Upper lobe of right lung (tissue), 1 donor: ENCODE measurements at regions not wholly inside any gene's neighbourhood (a gene's known extent, or its start where the extent isn't known, plus 50 kb on each side); places are given as distances from the start of the nearest gene placed in this dataset.
"Not testable (repeated sequence)": the region's sequence is repeated elsewhere in the genome, so short reads cannot be mapped to it uniquely, and the experiment has no call there.

Experiments
- ATAC-seq: fragments of 200-7000 bp; cut with Tn5 transposase; one replicate; pipeline ENCODE4 v1.9.1; 2020; ENCODE audit warnings: mild to moderate bottlenecking, moderate library complexity
- DNase-seq: peaks from one replicate; pipeline ENCODE4 v3.0.0-alpha.2; 2020
- H3K27ac ChIP-seq: fragments of 200-600 bp; one replicate; pipeline ENCODE4 v1.8.0; 2022
- H3K27me3 ChIP-seq: fragments of 200-600 bp; one replicate; pipeline ENCODE4 v1.8.0; 2022; ENCODE audit warnings: mild to moderate bottlenecking
- H3K36me3 ChIP-seq: fragments of 200-600 bp; one replicate; pipeline ENCODE4 v1.8.0; 2022
- H3K4me1 ChIP-seq: fragments of 200-600 bp; one replicate; pipeline ENCODE4 v1.8.0; 2022
- H3K4me3 ChIP-seq: fragments of 200-600 bp; one replicate; pipeline ENCODE4 v1.8.0; 2022; ENCODE audit warnings: mild to moderate bottlenecking
- H3K9me3 ChIP-seq: fragments of 200-600 bp; one replicate; pipeline ENCODE4 v1.8.0; 2022
- CTCF ChIP-seq: fragments of 200-600 bp; IDR thresholded peaks from one replicate; pipeline ENCODE4 v1.8.0; 2022; ENCODE audit warnings: antibody characterized with exemption
- intact Hi-C: fragments of 100-400 bp; cut with DNase I; formaldehyde crosslinking; loops from one replicate; pipeline ENCODE4 v1.11.0; 2022
- donor health status: DM: no; HTN: yes; CAD: no; lungs with severe emphysema.

GRCh38 chr21:14672466-14672865, 126.4 kb upstream of the SAMSN1 start:
- Histone ChIP-seq H3K4me3 (no peak overlapping the region), H3K4me1 (no peaks in the 10 kb centered on the region), H3K36me3 (no peaks in the 10 kb centered on the region), H3K9me3 (no peaks in the 10 kb centered on the region), H3K27me3 (no peaks in the 10 kb centered on the region), H3K27ac (no peak overlapping the region)
- no peak for TF ChIP-seq CTCF
- ATAC-seq (no peak), DNase-seq (no peak)
- intact Hi-C loops = no loop called here

- Histone ChIP-seq H3K9me3 (no peaks in the 10 kb centered on the region), H3K27ac (no peak overlapping the region), H3K27me3 (no peaks in the 10 kb centered on the region), H3K4me3 (no peak overlapping the region), H3K4me1 (no peaks in the 10 kb centered on the region), H3K36me3 (no peaks in the 10 kb centered on the region)
- intact Hi-C loops = no loop called here
- ATAC-seq (no peak), DNase-seq (no peak)
- no peak for TF ChIP-seq CTCF
These were observed 124.3 kb upstream of the SAMSN1 start for GRCh38 chr21:14670409-14670808.

- H3K4me3 ChIP-seq, H3K4me1 ChIP-seq, H3K27me3 ChIP-seq, DNase-seq, H3K27ac ChIP-seq, H3K36me3 ChIP-seq, ATAC-seq, H3K9me3 ChIP-seq, intact Hi-C loops: not testable (repeated sequence)
These were observed 123.0 kb upstream of the SAMSN1 start for GRCh38 chr21:14669092-14669491.

GRCh38 chr21:14657241-14658008, 111.3 kb upstream of the SAMSN1 start:
- Histone ChIP-seq H3K27me3 (no peaks in the 10 kb centered on the region), H3K36me3 (no peaks in the 10 kb centered on the region), H3K4me1 (no peaks in the 10 kb centered on the region), H3K4me3 (no peak overlapping the region), H3K27ac (no peak overlapping the region), H3K9me3 (no peaks in the 10 kb centered on the region)
- no peak for ATAC-seq
- TF ChIP-seq CTCF = no peak
- DNase-seq = no peak
- intact Hi-C loops = no loop called here

- Histone ChIP-seq H3K9me3 (no peaks in the 10 kb centered on the region), H3K4me3 (no peak overlapping the region), H3K4me1 (no peaks in the 10 kb centered on the region), H3K27me3 (no peaks in the 10 kb centered on the region), H3K27ac (no peak overlapping the region), H3K36me3 (no peaks in the 10 kb centered on the region)
- no peak for DNase-seq
- intact Hi-C loops = no loop called here
- no peak for ATAC-seq
- TF ChIP-seq CTCF = no peak
These were observed 100.8 kb upstream of the SAMSN1 start for GRCh38 chr21:14646893-14647292.

GRCh38 chr21:14645702-14646101, 99.6 kb upstream of the SAMSN1 start:
- no peak for DNase-seq

More at GRCh38 chr21:14645702-14646101, 99.6 kb upstream of the SAMSN1 start:
- no peaks in the 10 kb centered on the region for H3K4me1 ChIP-seq
- no peaks in the 10 kb centered on the region for H3K9me3 ChIP-seq
- H3K27me3 ChIP-seq = no peaks in the 10 kb centered on the region
- TF ChIP-seq CTCF = no peak
- no peak for ATAC-seq
- no peak overlapping the region for H3K27ac ChIP-seq
- intact Hi-C loops = no loop called here
- no peak overlapping the region for H3K4me3 ChIP-seq
- H3K36me3 ChIP-seq = no peaks in the 10 kb centered on the region
